ENCODE measurements at regions not wholly inside any gene's neighbourhood (a gene's known extent, or its start where the extent isn't known, plus 50 kb on each side); places are given as distances from the start of the nearest gene placed in this dataset.
A peak's percentile ranks its signal among the peaks of the same experiment; 100 is the strongest.

GRCh38 chr2:147345246-147345645 is 499.6 kb upstream of the ACVR2A start:
- ChIA-PET CTCF (interaction anchor here (0.6 to 1.2 kb wide), 3 partner anchors 12 to 29 kb away, joined by 3 read pairs; no protein-coding TSS in a partner anchor), POLR2A (no interaction called here)
- Mint-ChIP-seq H3K4me1 (ENCODE audit: insufficient read depth, unreplicated experiment) (no peaks in the 10 kb centered on the region), H3K27ac (ENCODE audit: low read depth, unreplicated experiment) (no peak overlapping the region), H3K36me3 (ENCODE audit: insufficient read depth, unreplicated experiment) (no peaks in the 10 kb centered on the region), H3K9me3 (ENCODE audit: unreplicated experiment) (peaks cover 15% of the 10 kb centered on the region), H3K4me3 (ENCODE audit: unreplicated experiment) (no peak overlapping the region), H3K27me3 (ENCODE audit: insufficient read depth, unreplicated experiment) (no peaks in the 10 kb centered on the region)
- DNase-seq (ENCODE audit: unreplicated experiment): peak; percentile 50
- TF ChIP-seq, protein P1, sequence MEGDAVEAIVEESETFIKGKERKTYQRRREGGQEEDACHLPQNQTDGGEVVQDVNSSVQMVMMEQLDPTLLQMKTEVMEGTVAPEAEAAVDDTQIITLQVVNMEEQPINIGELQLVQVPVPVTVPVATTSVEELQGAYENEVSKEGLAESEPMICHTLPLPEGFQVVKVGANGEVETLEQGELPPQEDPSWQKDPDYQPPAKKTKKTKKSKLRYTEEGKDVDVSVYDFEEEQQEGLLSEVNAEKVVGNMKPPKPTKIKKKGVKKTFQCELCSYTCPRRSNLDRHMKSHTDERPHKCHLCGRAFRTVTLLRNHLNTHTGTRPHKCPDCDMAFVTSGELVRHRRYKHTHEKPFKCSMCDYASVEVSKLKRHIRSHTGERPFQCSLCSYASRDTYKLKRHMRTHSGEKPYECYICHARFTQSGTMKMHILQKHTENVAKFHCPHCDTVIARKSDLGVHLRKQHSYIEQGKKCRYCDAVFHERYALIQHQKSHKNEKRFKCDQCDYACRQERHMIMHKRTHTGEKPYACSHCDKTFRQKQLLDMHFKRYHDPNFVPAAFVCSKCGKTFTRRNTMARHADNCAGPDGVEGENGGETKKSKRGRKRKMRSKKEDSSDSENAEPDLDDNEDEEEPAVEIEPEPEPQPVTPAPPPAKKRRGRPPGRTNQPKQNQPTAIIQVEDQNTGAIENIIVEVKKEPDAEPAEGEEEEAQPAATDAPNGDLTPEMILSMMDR (IDR thresholded peaks at IDR 0.05; ENCODE audit: unreplicated experiment): no peak
- intact Hi-C loops (cut with micrococcal nuclease): no loop called here
- BruUV-seq (replicated peaks): no TSS peak

DNA sequence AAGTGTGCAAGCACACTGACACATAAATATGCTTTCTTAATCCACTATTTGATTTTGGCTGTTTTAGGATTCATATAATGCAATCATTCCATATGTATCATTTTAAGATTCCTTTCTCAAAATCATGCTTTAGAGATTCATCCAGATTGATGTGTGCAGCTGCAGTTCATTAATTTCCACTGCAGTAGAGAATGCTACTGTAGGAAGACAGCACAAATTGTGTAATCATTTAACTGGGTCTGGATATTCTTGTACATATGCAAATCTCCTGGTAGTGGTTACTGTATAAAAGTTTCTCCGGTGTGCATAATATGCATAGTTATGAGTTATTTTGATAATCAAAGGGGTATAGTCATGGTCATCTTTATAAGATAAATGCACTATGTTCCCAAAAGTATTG is 502.5 kb upstream of the ACVR2A start:
- Mint-ChIP-seq H3K4me3 (ENCODE audit: unreplicated experiment) (no peak overlapping the region), H3K27me3 (ENCODE audit: insufficient read depth, unreplicated experiment) (no peaks in the 10 kb centered on the region), H3K9me3 (ENCODE audit: unreplicated experiment) (peaks cover 15% of the 10 kb centered on the region), H3K36me3 (ENCODE audit: insufficient read depth, unreplicated experiment) (no peaks in the 10 kb centered on the region), H3K27ac (ENCODE audit: low read depth, unreplicated experiment) (no peak overlapping the region), H3K4me1 (ENCODE audit: insufficient read depth, unreplicated experiment) (no peaks in the 10 kb centered on the region)
- no TSS peak for BruUV-seq (replicated peaks)
- intact Hi-C loops (cut with micrococcal nuclease): no loop called here
- DNase-seq (ENCODE audit: unreplicated experiment): no peak
- ChIA-PET POLR2A (interaction anchor here (1.0 kb wide), 1 partner anchor 43 kb away, joined by 3 read pairs; no protein-coding TSS in a partner anchor), CTCF (interaction anchor here (1.2 kb wide), 1 partner anchor 297 kb away, joined by 5 read pairs; no protein-coding TSS in a partner anchor)
- TF ChIP-seq, protein P1 (IDR thresholded peaks at IDR 0.05; ENCODE audit: unreplicated experiment): no peak

GRCh38 chr2:147331790-147332419 is 512.9 kb upstream of the ACVR2A start:
- Mint-ChIP-seq H3K9me3 (ENCODE audit: unreplicated experiment) (no peaks in the 10 kb centered on the region), H3K36me3 (ENCODE audit: insufficient read depth, unreplicated experiment) (no peaks in the 10 kb centered on the region), H3K4me1 (ENCODE audit: insufficient read depth, unreplicated experiment) (no peaks in the 10 kb centered on the region), H3K27ac (ENCODE audit: low read depth, unreplicated experiment) (no peak overlapping the region), H3K4me3 (ENCODE audit: unreplicated experiment) (no peak overlapping the region), H3K27me3 (ENCODE audit: insufficient read depth, unreplicated experiment) (no peaks in the 10 kb centered on the region)
- intact Hi-C loops (cut with micrococcal nuclease): loop anchor here (1.0 to 5.0 kb wide), 5 partner anchors 249 to 598 kb away; no protein-coding TSS in a partner anchor
- CTCF ChIA-PET: interaction anchor here (0.6 to 3.4 kb wide), 22 partner anchors 12 to 1971 kb away, joined by 3 to 28 read pairs (median 3); no protein-coding TSS in a partner anchor
- peak; percentile 70 for DNase-seq (ENCODE audit: unreplicated experiment)
- POLR2A ChIA-PET: interaction anchor here (1.0 to 1.6 kb wide), 4 partner anchors 50 to 287 kb away, joined by 3 to 5 read pairs (median 3); no protein-coding TSS in a partner anchor
- TF ChIP-seq, protein P1 (IDR thresholded peaks at IDR 0.05; ENCODE audit: unreplicated experiment): peak; percentile 72
- no TSS peak for BruUV-seq (replicated peaks)

- no peaks in the 10 kb centered on the region for H3K36me3 Mint-ChIP-seq (ENCODE audit: insufficient read depth, unreplicated experiment)
- CTCF ChIA-PET: interaction anchor here (0.6 to 3.4 kb wide), 8 partner anchors 9 to 580 kb away, joined by 3 to 28 read pairs (median 4); no protein-coding TSS in a partner anchor
- H3K4me1 Mint-ChIP-seq (ENCODE audit: insufficient read depth, unreplicated experiment): no peaks in the 10 kb centered on the region
- intact Hi-C loops (cut with micrococcal nuclease): loop anchor here (5.0 kb wide), 1 partner anchor 581 kb away; no protein-coding TSS in a partner anchor
- POLR2A ChIA-PET: interaction anchor here (1.0 to 1.6 kb wide), 4 partner anchors 51 to 286 kb away, joined by 3 to 5 read pairs (median 3); no protein-coding TSS in a partner anchor
- no peaks in the 10 kb centered on the region for H3K9me3 Mint-ChIP-seq (ENCODE audit: unreplicated experiment)
- no peak overlapping the region for H3K4me3 Mint-ChIP-seq (ENCODE audit: unreplicated experiment)
- DNase-seq (ENCODE audit: unreplicated experiment): no peak
- TF ChIP-seq, protein P1 (IDR thresholded peaks at IDR 0.05; ENCODE audit: unreplicated experiment): no peak
- no peaks in the 10 kb centered on the region for H3K27me3 Mint-ChIP-seq (ENCODE audit: insufficient read depth, unreplicated experiment)
- no peak overlapping the region for H3K27ac Mint-ChIP-seq (ENCODE audit: low read depth, unreplicated experiment)
- BruUV-seq (replicated peaks): no TSS peak
These were observed 513.9 kb upstream of the ACVR2A start for GRCh38 chr2:147330925-147331324.

All from MCF 10A (cell line).